OCI-LY7 (cell line): ENCODE measurements at regions not wholly inside any gene's neighbourhood (a gene's known extent, or its start where the extent isn't known, plus 50 kb on each side); places are given as distances from the start of the nearest gene placed in this dataset.

Experiments used
- BruUV-seq: library from RNA; stranded (reverse); fragments of 400-500 nt; replicated peaks from 2 replicates; lab custom pipeline; 2021; lab: Mats Ljungman, UMichigan
- CTCF ChIA-PET: fragments of 300-600 bp; sonication (Branson Sonifier 250); formaldehyde crosslinking; loops from one replicate; lab custom pipeline; 2022; ENCODE audit warnings: antibody characterized with exemption; ENCODE audit not compliant: unreplicated experiment; lab: Charles Lee
- POLR2A ChIA-PET: fragments of 300-600 bp; sonication (Branson Sonifier 250); formaldehyde crosslinking; loops from one replicate; lab custom pipeline; 2022; ENCODE audit warnings: antibody characterized with exemption; lab: Charles Lee
- DNase-seq: peaks from one replicate; pipeline ENCODE4 v3.0.0-alpha.2; 2015; ENCODE audit warnings: low spot score
- H2AFZ ChIP-seq: fragments of 200-600 bp; sonication (generic), shearing (Covaris generic); 2 replicates; pipeline ENCODE4 v1.6.1; 2014; ENCODE audit warnings: mild to moderate bottlenecking, antibody characterized with exemption, low read length, moderate library complexity
- H3K27ac ChIP-seq: fragments of 200-600 bp; sonication (generic); 2 replicates; pipeline ENCODE4 v1.5.1; 2014; ENCODE audit warnings: mixed run types, low read depth, mild to moderate bottlenecking, moderate library complexity, low read length, inconsistent platforms; ENCODE audit not compliant: poor library complexity, severe bottlenecking
- H3K36me3 ChIP-seq: fragments of 200-600 bp; sonication (generic); 2 replicates; pipeline ENCODE4 v1.6.1; 2014; ENCODE audit warnings: mild to moderate bottlenecking, antibody characterized with exemption, low read length, moderate library complexity, mixed read lengths; ENCODE audit not compliant: insufficient read depth
- H3K4me1 ChIP-seq: fragments of 200-600 bp; sonication (generic); 2 replicates; pipeline ENCODE4 v1.5.1; 2014; ENCODE audit warnings: mild to moderate bottlenecking, low read length; ENCODE audit not compliant: insufficient read depth, poor library complexity, severe bottlenecking
- H3K4me2 ChIP-seq: fragments of 200-600 bp; sonication (generic); 2 replicates; pipeline ENCODE4 v1.6.1; 2014; ENCODE audit warnings: mild to moderate bottlenecking, low read length
- H3K4me3 ChIP-seq: fragments of 200-600 bp; sonication (generic); 2 replicates; pipeline ENCODE4 v1.5.1; 2014; ENCODE audit warnings: mild to moderate bottlenecking, low read depth, low read length; ENCODE audit not compliant: poor library complexity, severe bottlenecking
- H3K79me2 ChIP-seq: fragments of 200-600 bp; sonication (generic); 2 replicates; pipeline ENCODE4 v1.6.1; 2016; ENCODE audit warnings: low read depth, mild to moderate bottlenecking, low read length, moderate library complexity, mixed read lengths; ENCODE audit not compliant: insufficient read depth
- H3K9me2 ChIP-seq: fragments of 200-600 bp; sonication (generic); 2 replicates; pipeline ENCODE4 v1.6.1; 2016; ENCODE audit warnings: mild to moderate bottlenecking, low read length, mixed read lengths; ENCODE audit not compliant: insufficient read depth
- H3K9me3 ChIP-seq: fragments of 200-600 bp; sonication (generic); 2 replicates; pipeline ENCODE4 v1.6.1; 2014; ENCODE audit warnings: mild to moderate bottlenecking, mixed run types, low read length, mixed read lengths
- H4K20me1 ChIP-seq: fragments of 200-600 bp; sonication (generic); 2 replicates; pipeline ENCODE4 v1.6.1; 2014; ENCODE audit warnings: mild to moderate bottlenecking, antibody characterized with exemption, low read length, moderate library complexity, mixed read lengths; ENCODE audit not compliant: insufficient read depth
- CTCF ChIP-seq: fragments of 200-600 bp; sonication (generic); conservative IDR thresholded peaks from 2 replicates; pipeline ENCODE4 v1.5.1; 2014; ENCODE audit warnings: mild to moderate bottlenecking, antibody characterized with exemption, low read length, moderate library complexity, mixed read lengths
- EZH2phosphoT487 ChIP-seq: fragments of 200-600 bp; sonication (generic); IDR thresholded peaks from 2 replicates; pipeline ENCODE4 v1.6.1; 2018; ENCODE audit warnings: low read depth, borderline replicate concordance, mild to moderate bottlenecking, mixed run types, antibody characterized with exemption, low read length, moderate library complexity, mixed read lengths
- intact Hi-C: fragments of 100-400 bp; cut with micrococcal nuclease; formaldehyde crosslinking; loops from one replicate; pipeline ENCODE4 v1.10.0; 2022; ENCODE audit not compliant: unreplicated experiment

GRCh38 chr12:19039515-19039914 lies 90.0 kb upstream of the PLEKHA5 start:
- no TSS peak for BruUV-seq
- Histone ChIP-seq H3K4me2 (no peak overlapping the region), H3K36me3 (no peaks in the 10 kb centered on the region), H3K9me3 (no peaks in the 10 kb centered on the region), H4K20me1 (no peaks in the 10 kb centered on the region), H3K4me1 (no peaks in the 10 kb centered on the region), H3K4me3 (no peak overlapping the region), H3K9me2 (no peaks in the 10 kb centered on the region), H3K27ac (no peak overlapping the region), H3K79me2 (no peaks in the 10 kb centered on the region), H2AFZ (no peak overlapping the region)
- no peak for DNase-seq
- ChIA-PET POLR2A (interaction anchor here (0.6 kb wide), 1 partner anchor 220 kb away, joined by 4 read pairs; no protein-coding TSS in a partner anchor), CTCF (no interaction called here)
- intact Hi-C loops, result no loop called here
- TF ChIP-seq EZH2phosphoT487 (no peak), CTCF (no peak)

GRCh38 chr12:19042221-19042620 lies 87.3 kb upstream of the PLEKHA5 start:
- CTCF ChIA-PET, result no interaction called here
- Histone ChIP-seq H3K4me3 (no peak overlapping the region), H3K79me2 (no peaks in the 10 kb centered on the region), H3K4me2 (no peak overlapping the region), H4K20me1 (no peaks in the 10 kb centered on the region), H2AFZ (no peak overlapping the region), H3K4me1 (no peaks in the 10 kb centered on the region), H3K27ac (no peak overlapping the region), H3K36me3 (no peaks in the 10 kb centered on the region), H3K9me2 (no peaks in the 10 kb centered on the region), H3K9me3 (no peaks in the 10 kb centered on the region)
- POLR2A ChIA-PET, result interaction anchor here (0.6 kb wide), 1 partner anchor 110 kb away, joined by 3 read pairs; no protein-coding TSS in a partner anchor
- BruUV-seq, result no TSS peak
- TF ChIP-seq EZH2phosphoT487 (no peak), CTCF (no peak)
- intact Hi-C loops, result no loop called here
- no peak for DNase-seq

- ChIA-PET POLR2A (no interaction called here), CTCF (no interaction called here)
- Histone ChIP-seq H3K79me2 (no peaks in the 10 kb centered on the region), H3K4me2 (no peak overlapping the region), H2AFZ (no peak overlapping the region), H3K4me3 (no peak overlapping the region), H3K4me1 (no peaks in the 10 kb centered on the region), H3K9me3 (no peaks in the 10 kb centered on the region), H4K20me1 (no peaks in the 10 kb centered on the region), H3K36me3 (no peaks in the 10 kb centered on the region), H3K9me2 (no peaks in the 10 kb centered on the region), H3K27ac (no peak overlapping the region)
- TF ChIP-seq EZH2phosphoT487, result no peak
- no peak for TF ChIP-seq CTCF
- intact Hi-C loops, result no loop called here
- DNase-seq, result no peak
- BruUV-seq, result no TSS peak
Measured at GRCh38 chr12:19044430-19044829, 85.1 kb upstream of the PLEKHA5 start.
